NT2/D1 (cell line): ENCODE measurements at regions not wholly inside any gene's neighbourhood (a gene's known extent, or its start where the extent isn't known, plus 50 kb on each side); places are given as distances from the start of the nearest gene placed in this dataset.

Experiments used
- SUZ12 ChIP-seq: IDR thresholded peaks from 2 replicates; pipeline ENCODE4 v1.6.1; 2011; ENCODE audit not compliant: insufficient read length, insufficient read depth; ENCODE audit errors: extremely low read depth
- ZNF274 ChIP-seq: IDR thresholded peaks from 2 replicates; pipeline ENCODE4 v1.6.1; 2011; ENCODE audit warnings: mild to moderate bottlenecking, low read depth, low read length

DNA sequence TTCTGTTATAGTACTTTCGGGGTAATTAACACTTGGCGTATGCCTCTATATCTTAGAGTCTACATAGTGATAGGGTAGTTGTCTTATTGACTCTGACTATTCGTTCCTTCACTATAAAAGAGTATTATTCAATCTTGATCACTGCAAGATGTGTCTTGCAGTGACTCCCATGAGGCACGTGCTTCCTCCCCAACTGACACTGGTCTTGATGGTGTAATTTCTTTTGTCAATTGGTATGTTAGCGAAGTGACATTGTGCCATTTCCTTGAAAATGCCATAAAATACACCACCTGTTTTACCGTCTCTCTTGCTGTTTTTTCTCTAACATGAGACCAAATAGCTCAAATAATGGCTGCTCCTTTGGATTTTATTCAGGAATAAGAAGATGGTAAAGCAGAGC, 1314.1 kb upstream of the CDH6 start:
- TF ChIP-seq ZNF274, result no peak
- TF ChIP-seq SUZ12, result no peak
